ENCODE measurements at regions not wholly inside any gene's neighbourhood (a gene's known extent, or its start where the extent isn't known, plus 50 kb on each side); places are given as distances from the start of the nearest gene placed in this dataset.

DNA sequence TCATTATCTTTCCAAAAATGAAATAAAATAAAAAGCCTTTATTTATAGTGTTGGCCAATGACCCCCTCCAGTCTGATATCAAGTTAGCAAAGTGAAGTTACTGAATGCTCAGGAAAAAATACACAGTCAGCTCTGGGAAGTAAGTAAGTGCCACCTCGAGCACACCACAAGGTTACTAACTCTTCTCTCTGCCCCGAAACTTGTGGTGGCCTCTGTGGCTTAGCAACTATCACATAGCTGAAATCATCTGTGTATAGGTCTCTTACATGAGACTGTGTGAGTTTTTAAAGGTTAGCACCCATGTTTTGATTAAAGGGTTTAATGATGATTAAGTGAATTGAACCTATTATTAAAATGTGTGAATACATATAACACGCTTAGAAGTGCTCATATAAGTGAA is 161.4 kb upstream of the KLF4 start:
- no peak for DNase-seq

DNA sequence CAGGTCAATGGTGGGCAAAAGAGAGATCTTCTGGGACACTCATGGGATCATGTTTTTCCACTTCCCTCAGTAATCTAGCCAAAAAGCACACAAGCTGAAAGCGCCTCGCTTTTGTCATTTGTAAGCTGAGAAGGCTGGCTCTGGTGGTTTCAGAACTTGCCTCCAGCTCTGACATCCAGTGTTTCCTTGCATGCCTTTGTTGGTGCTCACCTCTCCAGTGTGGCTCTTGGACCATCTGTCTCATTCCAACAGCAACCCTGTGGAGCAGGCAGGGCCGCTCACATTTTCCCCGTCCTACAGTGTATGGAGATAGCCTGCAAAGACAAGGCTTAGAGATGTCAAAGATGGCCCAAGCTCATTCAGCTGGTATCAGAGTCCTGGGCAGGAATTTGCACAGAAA is 160.8 kb upstream of the KLF4 start:
- DNase-seq, result no peak

- DNase-seq, result no peak
These were observed 158.7 kb upstream of the KLF4 start for GRCh38 chr9:107648153-107648715.

- DNase-seq, result no peak
These were observed 158.0 kb upstream of the KLF4 start for GRCh38 chr9:107647611-107648010.

GRCh38 chr9:107647141-107647540 is 157.6 kb upstream of the KLF4 start:
- no peak for DNase-seq

DNA sequence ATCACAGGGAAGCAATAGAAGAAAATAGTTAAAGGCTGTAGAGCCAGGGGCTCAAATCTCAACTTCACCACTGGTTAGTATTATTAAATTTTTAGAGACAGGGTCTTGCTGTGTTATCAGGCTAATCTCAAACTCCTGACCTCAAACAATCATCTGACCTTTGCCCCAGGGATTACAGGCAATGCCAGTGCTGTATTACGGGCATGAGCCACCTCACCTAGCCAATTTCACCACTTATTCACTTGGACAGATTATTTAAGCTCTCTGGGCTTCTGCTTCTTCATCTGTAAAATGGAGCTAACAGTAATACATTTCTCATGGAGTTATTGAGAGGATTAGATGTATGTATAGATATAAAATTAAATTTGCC is 155.9 kb upstream of the KLF4 start:
- DNase-seq, result no peak

DNA sequence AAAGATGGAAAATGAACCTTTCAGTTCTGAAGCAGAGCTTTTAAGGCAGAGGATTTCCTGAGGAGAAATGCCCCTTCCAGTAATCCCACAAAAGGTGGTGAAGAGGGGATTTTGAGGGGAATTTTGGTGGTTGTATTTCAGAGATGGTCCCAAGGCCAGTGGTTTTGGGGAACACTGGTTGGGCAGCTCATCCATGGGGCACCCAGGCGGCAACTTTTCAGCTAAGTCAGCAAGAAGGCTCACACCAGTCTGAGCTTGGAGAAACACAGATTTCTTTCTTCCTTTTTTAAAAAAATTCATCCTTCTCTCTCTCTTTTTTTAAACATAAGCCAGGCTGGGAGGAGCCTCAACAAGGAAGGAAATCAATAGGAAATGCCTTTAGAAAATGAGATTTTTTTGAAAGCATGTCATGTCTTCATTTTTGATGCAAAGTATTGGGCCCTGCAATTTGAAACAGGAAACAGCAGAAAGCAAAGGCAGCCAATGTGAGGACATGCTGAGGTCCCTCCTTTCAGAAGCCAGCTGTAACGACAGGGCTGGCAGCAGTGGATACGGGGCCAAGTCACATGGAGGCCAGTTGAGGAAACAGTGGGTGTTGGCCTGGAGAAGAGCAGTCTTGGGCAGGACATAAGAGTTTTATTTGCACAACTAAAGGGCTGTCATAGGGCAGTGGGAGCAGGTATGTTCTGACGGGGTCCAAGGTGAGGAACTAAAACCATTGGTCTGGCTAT is 155.3 kb upstream of the KLF4 start:
- DNase-seq, result no peak

DNA sequence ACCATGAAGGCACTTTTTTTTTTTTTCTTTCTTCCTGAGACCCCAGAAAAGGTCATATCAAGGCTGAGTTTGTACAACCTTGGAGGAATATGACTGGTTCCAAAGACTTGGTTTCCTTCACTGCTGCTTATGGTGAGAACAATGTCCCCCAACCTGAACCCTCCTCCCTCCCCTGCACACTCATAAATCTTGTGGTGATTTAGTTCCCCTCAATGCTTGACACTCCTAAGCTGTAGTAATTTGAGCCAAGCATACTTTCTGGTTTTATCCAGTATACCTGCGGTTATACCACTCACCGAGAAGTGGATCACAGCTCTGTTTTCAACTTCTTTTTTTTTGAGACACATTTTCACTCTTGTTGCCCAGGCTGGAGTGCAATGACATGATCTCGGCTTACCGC is 149.9 kb upstream of the KLF4 start:
- DNase-seq, result no peak

DNA sequence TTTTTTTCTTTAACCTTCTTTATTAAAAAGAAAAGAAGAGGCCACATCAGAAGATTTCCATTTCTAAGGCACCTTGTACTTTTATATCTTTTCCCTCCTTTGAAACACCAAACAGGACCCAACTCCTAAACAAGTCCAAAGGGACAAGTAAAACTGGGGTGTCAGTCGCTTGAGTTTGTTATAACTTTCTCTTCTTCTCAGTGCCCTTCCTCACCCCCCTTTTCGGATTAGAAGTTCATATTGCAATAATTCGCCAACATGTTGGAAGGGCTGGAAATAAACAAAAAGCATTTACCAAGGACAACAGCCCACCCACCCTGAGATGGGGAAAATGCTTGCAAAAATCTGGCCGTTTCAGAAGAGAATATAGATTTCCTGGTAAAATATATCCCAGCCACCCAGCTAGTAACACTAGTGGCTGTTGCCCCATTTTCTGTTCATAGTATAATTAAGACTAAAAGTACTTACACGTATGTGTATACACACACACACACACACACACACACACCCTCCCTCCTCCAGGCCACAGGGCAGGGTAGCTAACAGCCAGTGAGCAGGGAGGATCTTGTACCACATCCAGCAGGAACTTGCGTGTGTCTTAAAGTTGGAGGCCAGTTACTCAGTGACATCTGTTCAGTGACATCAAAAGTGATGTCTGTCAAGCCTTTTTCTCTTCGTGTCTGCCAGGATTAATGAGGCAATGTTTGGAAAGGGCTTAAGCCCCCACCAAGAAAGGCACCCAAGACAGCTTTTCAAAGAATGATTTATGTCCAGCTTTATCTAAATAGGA is 149.1 kb upstream of the KLF4 start:
- peak; percentile 66 to 80 for DNase-seq

- DNase-seq, result peak; percentile 95 to 97
These were observed 148.2 kb upstream of the KLF4 start for GRCh38 chr9:107637421-107638420.

DNA sequence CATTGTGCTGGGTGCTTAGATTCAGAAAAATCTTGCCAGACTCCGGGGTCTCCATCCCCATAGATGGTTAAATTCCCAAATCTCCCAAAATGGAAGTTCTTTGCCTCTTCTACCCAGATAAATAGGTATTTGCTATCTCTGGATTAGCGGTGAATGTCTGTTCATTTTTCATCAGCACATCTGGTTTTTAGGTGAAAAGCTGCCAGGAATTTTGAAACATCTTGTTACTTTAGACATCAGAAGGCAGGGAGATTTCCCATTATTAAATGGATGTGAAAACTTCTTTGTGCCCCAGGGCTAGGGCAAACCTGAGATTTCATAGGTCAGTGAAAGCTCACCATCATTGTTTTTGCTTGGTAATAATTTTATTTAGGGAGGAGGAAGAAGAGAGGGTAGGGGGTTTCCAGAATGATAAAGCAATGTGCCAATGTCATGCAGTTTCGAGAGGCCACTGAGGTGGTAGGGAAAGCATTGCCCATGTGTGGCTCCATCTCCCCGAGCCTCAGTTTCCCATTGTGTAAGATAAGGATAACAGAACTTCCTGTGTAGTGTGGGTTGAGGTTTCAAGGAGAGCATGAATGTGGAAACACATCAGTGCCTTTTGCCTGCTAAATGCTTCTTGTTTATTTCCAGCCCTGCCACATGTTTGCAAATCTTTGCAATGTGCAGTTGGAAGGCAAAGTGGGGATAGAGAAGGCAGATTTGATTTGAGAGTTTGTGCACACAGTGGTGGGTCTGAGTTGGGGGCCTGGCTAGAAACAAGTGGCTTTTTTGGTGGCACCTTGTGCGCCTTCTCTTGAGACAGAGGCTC is 147.2 kb upstream of the KLF4 start:
- DNase-seq, result peak in 1 of 2 donors; percentile 16

DNA sequence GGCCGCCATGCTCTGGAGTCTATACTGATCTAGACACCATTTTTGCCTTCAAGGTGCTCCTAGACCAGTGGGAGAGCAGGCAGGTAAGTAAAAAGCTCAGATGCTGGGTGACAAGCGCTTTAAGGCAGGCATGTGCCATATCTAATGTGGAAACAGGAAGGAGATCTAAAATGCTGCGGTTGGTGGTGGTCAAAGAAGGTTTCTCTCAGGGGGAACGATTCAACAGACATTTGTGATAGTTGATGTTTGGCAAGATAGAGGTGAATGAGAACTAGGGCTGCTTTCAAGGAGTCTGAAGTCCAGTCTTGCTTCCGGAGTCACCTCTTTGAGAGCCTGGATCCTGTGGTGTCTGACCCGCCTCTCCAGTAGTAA is 146.2 kb upstream of the KLF4 start:
- no peak for DNase-seq

GRCh38 chr9:107635101-107635802 is 145.7 kb upstream of the KLF4 start:
- no peak for DNase-seq

GRCh38 chr9:107633406-107633805 is 143.8 kb upstream of the KLF4 start:
- DNase-seq, result no peak

DNA sequence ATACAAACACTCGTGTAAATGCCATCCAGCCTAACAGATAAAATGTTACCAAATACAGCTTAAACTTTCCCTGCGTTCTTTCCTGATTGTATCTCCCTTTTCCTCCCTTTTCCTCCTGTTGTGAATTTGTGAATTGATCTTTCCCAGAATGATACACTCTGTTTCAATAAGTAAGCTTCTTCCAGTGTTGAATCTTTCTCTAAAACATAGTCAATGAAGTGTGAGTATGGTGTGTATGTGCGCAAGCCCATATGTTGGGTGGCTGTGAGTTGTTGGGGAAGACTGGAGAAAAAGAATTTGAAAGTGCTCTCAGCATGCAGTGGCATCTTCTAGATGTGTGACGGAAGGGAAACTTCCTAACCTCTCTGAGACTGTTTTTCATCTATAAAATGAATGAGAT is 143.1 kb upstream of the KLF4 start:
- peak in 1 of 2 donors; percentile 34 for DNase-seq

DNA sequence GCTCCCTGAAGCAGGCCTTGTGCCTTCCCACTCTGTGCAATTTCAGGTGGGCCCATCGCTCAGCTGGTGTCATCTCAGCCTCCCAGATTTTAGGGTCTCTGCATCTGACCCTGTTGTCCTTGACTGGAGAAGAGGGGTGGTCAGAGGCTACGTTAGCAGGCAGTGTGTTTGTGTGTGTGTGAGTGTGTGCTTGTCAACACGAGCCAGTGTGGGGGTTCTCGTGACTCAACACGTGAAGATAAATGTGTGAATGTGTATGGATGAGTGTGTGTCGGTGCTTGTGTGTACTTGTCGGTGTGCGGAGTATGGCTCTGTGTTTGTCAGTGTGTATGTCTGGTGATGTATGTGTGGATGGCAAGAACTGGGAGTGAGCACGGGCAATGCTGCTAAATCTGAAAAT is 142.6 kb upstream of the KLF4 start:
- no peak for DNase-seq

GRCh38 chr9:107631788-107632187 is 142.2 kb upstream of the KLF4 start:
- peak; percentile 82 to 92 for DNase-seq

DNA sequence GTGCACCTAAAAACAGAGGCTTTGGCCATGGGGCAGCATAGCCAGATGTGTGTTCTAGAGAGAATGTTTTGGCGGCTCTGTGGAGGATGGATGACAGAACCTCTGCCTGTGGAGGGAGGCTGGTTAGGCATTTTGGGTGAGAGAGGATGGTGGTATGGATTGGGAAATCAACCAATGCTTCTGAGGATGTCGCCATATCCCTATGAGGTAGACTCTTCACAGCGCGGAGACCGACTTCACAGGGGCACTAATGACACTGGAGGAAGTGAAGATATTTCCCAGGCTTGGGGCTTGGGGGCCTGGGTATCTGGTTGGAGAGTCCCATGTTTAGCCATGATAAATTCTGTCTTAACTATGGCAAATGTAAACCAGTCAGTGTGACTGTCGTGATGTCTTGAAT is 140.6 kb upstream of the KLF4 start:
- DNase-seq, result no peak

DNA sequence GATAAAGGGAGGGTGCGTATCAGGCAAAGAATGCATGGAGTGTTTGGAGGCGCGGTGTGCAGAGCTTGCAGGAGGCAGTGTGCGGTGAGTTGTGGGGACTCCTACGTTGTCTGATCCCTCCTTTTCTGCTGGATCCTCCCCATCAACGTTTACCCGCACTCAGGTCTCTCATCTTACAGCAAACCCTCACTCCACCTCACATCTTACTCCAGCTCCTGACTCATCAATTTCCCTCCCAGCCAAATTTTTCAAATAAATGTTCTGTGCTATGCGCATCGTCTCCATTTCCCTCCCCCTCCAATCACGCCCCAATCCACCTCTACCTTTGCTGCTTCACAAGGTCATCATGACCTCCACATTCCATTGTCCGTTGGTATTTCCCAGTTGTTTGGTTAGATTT is 138.9 kb upstream of the KLF4 start:
- no peak for DNase-seq

DNA sequence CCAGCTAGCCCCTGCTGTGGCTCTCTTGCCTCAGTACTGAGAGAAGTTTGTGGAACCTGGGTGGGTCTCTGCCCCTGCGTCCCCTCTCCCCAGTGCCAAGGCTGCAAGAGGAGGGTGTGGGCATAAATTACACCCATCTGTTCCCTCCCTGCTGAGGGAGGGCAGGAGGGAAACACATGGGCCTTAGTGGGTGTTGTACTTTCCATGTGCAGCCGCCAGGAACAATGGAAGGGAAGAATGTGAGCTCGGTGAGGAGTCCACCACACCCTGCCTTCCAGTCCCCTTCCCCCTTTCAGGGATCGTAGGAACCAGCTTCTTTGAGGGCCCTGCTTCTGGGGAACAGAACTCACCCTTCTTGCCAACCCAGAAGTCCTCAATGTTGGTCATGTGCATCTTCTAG is 138.2 kb upstream of the KLF4 start:
- no peak for DNase-seq
